HG03565 (cell line): ENCODE measurements at regions not wholly inside any gene's neighbourhood (a gene's known extent, or its start where the extent isn't known, plus 50 kb on each side); places are given as distances from the start of the nearest gene placed in this dataset.

Source experiments
- ATAC-seq: cut with Tn5 transposase; IDR thresholded peaks from one replicate; pipeline ENCODE4 v1.9.1; 2021; ENCODE audit warnings: mild to moderate bottlenecking, moderate library complexity; ENCODE audit not compliant: unreplicated experiment

DNA sequence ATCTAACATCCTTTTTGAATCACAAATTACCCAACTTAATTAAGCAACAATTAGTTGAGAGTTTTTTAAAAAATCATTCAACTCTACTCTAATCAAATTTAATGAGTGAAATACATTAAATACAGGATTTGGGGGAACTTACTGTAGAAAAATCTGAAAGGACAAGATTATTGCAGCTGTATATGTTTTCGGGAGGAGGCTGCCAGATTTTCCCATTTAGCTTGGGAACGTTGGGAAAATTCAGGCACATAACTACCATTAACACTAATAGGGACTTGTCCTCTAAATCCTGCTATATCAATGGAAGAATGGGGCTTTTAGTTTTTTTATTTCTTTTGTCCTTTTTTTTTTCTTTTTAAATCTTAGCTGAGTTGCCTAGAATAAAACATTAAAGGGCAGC lies 691.4 kb upstream of the FZD8 start:
- ATAC-seq, result no peak

DNA sequence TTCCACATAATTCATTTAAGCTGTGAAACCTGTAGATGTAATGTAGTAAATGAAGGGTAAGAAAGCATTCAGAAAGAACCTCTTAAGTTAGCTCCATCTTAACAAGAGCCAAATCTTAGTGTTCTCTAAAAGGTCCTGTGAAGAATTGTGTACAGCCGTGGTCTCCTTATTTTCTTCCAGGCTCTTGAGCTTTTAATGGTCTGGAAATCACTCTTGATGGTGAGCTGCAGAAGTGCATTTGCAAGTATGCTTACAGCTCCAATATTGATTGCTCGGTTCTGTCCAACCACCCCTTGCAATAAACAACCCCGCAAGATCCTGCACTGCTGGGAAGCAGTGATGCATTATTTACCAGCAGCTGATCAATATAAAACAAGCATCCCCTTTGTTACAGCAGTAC lies 690.8 kb upstream of the FZD8 start:
- ATAC-seq, result no peak

DNA sequence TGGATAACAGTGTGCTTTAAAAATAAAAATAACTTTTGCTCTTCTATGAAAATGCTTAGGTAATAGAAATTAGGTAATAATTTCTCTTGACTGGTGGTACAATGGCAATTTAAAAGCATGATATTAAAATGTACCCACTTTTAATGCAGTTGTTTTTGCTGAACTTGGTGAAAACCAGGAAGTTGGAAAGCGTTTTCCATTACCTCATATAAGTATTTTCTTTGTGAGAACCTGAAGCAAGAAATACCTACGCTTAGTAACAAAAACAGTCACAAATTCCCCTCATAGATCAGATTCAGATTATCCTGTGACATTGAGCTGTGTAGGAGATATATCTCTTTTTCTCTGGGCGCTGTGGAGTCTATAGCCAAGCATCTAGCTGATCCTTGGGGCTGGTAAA lies 689.0 kb upstream of the FZD8 start:
- ATAC-seq, result no peak

DNA sequence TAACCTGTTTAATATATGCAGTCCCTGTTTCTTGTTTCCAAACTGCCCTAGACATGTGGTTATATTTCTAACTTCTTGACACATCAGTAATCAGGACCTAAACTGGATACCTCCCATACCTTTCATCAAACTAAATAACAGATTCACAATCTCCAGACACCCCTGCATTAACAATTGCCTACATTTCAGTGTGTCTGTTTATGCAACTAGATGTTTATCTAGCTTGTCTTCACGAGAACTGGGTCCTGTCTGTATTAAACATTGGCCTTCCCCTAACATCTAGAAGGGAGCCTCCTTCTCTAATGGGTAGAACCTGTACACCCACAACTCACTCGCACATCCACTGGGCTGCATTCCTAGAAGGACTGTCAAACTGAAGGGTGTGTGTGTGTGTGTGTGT lies 683.7 kb upstream of the FZD8 start:
- no peak for ATAC-seq

DNA sequence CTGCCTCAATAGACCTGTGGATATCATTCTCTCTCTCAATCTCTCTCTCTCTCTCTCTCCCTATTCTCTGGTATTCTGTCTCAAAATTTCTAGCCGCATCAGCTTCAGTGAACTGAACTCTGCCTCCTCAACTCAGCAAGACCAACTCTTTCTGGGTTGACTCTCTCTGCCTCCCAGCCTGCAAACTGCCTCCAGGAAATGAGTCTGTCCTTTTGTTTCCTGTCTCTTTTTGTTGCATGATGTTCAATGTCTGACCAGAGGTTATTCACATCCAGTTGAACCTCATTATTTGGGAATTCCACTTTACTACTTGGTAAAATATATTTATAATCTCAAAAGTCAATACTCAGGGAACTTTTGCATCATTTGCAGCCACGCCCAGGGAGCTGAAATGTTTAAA lies 682.7 kb upstream of the FZD8 start:
- no peak for ATAC-seq

DNA sequence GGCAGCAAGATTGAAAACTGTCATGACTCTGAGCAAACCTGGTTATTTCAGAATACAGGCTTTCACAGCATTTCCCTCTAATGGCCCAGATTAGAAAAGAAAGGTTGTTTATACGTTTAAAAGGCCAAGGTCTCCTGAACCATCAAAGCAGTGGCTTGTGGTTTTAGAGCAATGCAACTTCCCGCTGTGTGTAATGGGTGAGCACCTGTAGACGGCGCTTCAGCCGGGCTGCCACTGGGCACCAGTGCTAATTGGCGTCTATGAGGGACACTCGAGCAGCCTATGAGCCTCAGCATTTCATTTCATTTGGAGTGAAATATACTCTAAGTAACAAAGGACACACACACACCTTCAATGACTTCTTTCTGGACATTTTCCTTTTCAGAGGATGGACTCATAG lies 671.0 kb upstream of the FZD8 start:
- no peak for ATAC-seq

DNA sequence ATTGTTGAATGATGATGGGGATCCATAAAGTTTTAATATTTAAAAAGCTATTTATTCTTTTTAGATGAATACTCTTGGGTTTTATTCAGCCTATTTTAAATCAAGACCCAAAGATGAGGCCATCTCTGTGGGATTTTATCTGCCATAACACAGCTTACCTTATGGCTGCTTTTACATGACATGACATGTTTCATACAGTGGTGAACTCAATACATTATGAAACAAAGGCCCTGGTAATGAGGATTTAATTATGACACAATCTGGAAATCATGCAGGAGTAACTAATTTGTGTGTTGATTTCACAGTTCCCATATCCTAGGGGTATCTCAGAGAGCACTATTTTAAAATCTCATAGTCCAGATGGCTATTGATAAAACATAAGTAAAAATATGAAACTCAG lies 661.8 kb upstream of the FZD8 start:
- no peak for ATAC-seq

DNA sequence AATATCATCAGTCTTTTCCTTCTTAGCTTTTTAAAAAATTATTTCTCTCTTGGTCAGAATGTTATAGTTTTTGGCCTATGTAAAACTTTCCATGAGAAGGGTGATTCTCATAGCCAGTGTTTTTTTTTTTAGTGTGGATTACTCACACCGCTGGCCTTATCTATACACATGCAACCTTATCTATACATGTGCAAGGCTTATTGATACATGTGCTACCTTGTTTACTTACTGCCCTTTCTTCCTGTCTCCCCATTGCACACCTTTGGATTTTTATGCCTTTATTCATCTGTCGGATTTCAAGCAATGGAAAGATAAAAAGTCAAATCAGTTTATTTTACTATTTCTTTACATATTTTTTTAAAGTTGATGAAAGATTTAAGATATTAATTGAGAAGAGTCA lies 660.0 kb upstream of the FZD8 start:
- no peak for ATAC-seq

DNA sequence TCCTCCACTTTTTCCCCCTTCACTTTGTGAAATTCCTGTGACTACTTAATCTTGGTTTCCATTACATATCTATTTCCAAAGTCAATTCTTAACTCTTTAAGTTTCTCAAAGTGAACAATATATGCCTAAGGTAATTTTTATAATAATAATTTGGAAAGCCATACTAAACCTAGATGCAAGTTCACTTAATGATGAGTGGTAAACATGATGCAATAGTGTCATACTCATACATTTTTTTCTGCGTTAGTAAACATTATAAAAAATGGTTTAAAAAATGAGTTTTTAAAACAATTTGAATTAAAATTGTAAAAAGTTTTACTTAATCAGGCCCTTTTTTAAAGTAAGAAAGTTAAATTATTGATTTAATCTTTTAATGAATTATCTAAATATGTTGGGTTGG lies 659.4 kb upstream of the FZD8 start:
- ATAC-seq, result no peak

DNA sequence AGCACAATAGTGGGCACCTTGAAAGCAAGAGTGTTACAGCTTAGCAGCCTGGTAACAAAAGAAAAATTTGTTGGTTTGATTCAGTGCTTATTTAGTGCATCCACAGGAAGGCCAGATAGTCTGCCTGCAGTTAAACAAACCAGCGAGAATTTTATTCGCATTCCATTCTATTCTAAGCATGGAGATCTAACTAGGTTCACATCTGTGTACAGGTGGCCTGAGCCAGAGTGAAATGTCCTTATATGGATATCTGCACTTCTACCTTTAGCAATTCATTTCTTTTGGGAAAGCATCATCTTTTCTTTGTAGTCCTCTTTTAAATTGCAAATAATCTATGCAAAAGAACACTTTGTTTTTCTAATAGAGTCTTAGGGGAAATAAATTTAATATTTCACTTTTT lies 659.0 kb upstream of the FZD8 start:
- ATAC-seq, result no peak

DNA sequence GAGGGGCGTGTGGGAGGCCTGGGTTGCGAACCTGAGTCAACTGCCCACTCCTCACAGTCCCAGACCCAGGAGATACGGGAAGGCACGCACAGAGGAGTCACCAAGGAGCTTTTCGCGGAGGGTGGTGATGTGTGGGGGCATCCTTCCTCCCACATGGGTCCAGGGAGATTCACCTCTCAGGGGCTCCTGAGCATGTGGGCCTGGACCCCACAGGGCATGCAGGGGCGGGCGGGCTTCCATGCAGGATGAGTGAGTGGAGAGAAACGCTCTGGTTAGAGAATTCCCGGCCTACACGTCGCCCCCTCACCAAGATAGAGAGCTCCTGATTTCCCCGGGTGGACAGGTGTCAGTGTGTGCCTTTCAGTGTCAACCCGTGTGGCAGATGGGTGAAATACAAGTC lies 641.7 kb upstream of the FZD8 start:
- ATAC-seq, result no peak

DNA sequence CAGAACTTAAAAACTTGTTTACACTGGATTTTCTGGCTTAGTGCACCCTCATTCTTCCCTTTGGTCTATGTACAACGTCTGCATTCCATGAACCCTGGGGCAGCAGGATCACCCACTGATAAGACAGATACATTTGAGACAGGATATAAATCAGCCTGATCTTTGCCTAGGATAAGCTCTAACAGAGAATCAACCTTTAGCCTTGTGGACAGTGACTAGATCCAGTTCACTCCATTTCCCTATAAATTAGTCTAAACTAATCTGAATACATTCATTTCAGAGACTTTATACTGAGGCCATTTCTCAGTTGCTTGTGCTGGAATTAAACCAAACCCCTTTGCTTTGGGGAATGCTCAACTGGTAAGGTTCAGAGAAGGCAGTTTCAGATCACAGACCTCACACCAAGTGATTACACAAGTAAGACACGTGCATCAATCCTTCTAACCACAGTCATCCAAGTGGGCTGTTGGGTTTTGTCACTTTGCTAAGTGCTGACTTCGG lies 639.8 kb upstream of the FZD8 start:
- ATAC-seq, result no peak

DNA sequence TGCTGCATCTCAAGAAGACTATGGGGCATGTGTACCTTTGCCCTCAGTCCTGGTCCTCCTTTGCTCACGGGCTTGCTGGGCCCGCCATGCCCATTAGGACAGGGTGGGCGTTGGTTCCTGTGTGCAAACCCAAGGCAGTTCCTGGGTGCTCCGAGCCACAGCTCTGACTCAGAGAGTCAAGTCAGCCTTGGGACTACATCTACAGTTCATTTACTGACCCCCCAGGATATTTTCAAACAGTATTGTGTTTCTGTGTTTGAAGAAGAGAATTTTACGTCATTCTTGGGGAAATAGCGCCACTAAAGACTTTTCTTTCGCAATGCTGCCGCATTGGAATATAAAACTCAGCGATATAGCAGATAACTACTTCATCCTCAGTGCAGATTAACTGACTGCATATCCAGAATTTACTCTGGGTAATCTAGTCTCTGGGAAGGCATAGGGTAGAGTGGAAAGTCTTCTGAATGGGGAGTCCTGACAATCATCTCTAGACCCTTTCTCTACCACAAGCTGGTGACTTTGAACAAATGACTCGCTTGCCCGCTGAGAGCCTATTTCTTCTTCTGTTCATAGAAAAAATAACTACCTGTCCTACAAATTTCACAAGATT lies 638.9 kb upstream of the FZD8 start:
- no peak for ATAC-seq

DNA sequence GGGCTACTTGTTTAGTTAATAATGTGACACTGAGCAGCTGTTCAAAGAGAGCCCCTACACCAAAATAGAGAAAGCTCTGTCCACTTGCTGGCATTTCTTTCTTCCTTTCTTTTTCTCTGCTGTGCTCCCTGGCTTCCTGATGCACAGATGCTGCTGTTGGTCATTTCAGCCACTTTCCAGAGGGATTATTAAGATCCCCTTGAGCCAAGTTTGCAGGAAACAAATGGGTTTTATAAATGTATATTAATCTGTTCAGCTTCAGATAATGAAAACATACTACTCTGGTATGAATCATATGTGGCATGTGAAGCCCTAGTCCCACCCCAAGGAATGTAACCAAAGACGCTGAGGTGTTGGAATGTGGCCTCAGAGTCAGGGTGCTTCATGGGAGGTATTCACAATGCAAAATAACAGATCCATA lies 638.2 kb upstream of the FZD8 start:
- ATAC-seq, result no peak

DNA sequence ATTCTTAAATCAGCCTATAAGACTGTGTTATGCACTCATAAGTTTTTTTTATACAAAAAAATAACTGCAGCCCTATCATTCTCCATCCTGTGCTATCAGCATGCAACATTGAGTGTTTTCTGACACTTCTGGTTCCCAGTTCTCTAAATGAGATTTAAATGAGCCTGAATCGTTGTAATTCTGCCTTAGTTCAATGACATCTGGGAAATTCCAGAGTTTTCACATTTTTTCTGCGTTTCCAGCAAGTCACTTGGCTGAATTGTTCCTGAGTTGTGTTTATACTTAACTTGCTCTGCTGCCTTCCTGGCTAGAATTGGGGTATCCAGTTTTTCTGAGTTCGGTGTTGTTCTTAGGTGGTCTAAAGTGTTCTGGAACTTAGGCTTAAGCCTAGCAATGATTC lies 636.1 kb upstream of the FZD8 start:
- no peak for ATAC-seq

DNA sequence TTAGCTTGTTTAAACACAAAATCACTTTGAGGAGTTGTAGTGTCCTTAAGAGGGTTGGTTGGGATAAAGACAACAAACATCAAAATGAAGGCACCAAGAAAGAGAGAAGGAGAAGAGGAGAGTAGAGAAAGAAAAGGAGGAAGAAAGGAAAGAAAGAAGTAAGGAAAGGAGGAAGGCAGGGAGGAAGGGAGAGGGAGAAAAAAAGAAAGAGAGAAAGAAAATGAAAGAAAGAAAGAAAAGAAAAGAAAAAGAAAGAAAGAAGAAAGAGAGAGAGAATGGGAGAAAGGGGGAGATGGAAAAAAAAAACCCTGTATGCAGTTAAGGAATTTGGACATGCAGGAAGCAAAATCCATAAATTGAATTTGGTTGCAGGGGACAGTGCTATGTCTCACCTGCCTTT lies 635.4 kb upstream of the FZD8 start:
- no peak for ATAC-seq

DNA sequence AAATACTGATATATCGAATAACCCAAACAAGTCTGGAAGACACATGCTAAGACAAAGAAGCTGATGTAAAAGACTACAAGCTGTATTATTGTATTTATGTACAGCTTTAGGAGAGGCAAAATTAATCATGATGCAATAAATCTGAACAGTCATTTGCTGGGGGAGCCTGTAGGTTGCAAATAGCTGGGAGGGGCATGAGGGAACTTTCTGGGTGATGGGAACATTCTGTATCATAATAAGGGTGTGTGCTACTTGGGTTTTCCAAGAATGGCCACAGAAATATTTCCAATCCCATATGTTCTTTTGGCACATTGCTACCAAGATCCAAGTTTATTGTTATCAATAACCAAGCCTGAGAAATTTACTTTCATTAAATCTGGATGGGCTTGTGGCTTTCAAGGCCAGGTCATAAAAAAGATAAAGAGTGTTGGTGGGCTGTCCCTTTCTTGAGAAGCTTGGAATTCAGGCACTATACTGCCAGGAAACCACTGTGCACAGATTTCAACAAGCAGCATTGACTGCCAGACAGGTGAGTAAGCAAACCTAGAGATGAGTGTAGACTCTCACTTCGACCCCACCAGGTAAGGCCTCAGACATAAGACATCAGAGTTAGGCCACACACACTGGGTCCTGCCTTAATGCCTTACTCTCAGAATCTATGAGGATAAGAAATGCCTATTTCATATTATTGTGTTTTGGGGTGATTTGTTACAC lies 629.7 kb upstream of the FZD8 start:
- ATAC-seq, result no peak

DNA sequence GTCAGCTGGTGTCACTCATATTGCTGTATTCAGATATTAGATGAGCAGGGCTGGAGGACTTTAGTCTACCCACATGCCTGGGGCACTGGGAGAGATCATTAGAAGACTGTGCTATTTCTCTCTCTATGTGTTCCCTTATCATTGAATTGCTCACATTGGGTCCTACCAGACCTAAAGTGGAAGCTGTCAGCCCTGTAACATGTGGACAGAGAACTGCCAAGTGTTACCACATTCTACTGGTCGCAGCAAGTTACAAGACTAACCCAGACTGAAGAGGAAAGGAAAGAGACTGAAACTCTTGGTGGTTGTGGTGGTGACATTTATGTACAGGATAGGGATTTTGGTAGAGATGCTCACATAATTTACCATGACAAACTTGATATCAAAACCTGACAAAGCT lies 627.1 kb upstream of the FZD8 start:
- ATAC-seq, result no peak

DNA sequence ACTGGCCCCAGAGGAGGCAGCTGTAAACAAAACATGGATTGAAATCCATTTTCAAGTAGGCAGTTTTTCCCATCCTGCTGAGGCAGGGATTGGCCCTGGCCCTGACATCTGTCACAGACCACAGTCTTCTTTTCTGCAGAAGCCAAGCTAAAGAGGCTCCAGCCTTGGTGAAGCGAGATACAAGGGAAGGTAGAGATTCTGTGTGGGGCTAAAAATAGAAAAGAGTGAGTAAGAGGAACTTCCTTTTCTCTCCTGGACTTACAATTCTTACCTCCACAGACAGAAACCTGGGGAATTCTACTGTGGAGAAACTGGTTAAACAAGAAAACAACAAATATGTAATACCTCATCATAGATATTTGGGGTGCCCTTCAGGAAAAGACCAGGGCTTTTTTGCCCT lies 624.8 kb upstream of the FZD8 start:
- no peak for ATAC-seq

DNA sequence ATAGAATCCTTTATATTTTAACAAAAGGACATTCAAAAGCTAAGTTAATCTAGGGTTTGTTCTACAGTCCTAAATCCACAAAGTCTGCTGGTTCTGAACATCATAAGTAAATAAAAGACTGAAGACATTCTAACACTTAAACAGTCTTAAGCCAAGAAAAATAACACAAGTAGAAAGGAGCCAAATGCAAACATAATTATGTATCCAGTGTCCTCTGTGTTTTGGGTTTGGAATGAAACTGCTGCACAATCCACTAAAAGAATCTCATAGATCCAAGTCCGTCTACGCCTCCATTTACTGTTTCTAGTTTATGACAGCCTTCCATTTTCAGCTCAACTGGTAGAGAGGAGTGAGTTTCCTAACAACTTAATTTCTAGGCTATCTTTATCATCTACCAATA lies 623.6 kb upstream of the FZD8 start:
- no peak for ATAC-seq

DNA sequence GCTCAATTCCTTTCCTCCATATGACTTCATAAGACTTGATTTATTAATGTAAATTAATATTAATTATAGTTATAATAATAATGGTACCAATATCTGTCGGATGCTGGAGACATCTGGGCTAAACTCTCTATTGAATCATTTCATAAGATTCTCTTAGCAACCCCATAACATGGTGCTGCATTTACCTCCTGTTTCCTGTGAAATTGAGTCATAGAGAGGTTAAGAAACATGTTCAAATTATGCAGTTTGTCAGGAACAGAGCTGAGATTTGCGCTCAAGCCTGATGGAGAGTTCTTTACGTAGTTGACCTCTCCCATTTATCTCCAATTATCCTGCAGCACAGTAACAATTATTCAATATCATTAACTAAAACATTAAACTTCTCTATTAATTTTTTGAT lies 621.8 kb upstream of the FZD8 start:
- no peak for ATAC-seq

DNA sequence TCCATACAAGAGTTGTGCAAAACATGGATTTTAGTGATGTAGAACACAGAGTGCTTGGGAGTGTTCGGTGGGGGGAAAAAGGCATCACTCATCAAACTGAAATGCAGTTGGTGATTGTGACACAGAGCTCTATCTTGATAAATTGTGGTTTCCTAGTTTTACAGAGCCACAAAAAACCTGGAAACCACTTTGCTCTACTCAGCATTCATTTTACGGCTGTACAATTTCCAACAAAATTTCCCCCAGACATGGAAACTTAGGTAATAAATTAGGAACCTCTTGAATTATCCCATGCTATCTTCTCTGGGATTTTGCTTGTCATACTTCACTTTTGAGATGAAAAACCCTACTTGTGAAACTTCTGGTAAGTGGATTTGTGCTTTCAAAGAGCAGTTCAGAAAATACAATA lies 614.9 kb upstream of the FZD8 start:
- ATAC-seq, result no peak

DNA sequence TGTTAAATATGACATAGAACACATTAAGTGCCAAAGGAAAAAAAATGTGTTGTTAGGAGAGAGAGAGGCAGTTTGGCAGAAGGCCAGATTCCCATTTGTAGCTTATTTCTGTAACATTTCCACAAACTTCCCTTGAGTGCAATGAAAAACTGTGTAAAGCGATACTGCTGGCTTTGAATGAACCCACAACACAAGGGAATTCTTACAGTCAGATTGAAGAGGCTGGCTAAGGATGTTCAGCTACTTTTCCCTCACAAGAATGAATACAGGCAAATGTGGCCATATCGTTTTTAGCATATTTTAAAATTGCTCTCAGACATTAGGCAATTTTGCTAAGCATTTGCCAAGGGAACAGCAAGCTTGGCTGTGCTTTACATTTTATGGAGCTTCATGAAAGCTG lies 614.1 kb upstream of the FZD8 start:
- ATAC-seq, result no peak
